ENCODE measurements at regions not wholly inside any gene's neighbourhood (a gene's known extent, or its start where the extent isn't known, plus 50 kb on each side); places are given as distances from the start of the nearest gene placed in this dataset.
A peak's percentile ranks its signal among the peaks of the same experiment; 100 is the strongest.
"Not testable (repeated sequence)": the region's sequence is repeated elsewhere in the genome, so short reads cannot be mapped to it uniquely, and the experiment has no call there.

- Histone ChIP-seq H3K36me3 (no peaks in the 10 kb centered on the region), H3K27ac (no peak overlapping the region), H3K4me3 (no peak overlapping the region), H3K27me3 (no peaks in the 10 kb centered on the region), H3K4me1 (no peaks in the 10 kb centered on the region), H3K9me3 (peaks cover 0 to 6% (median 2%) of the 10 kb centered on the region in 4 donors)
- peak in 1 of 2 donors; percentile 72 for DNase-seq
- 68 to 81% (median 72%) methylated on average over 9 of the region's 9 CpGs for WGBS, 5 donors
- intact Hi-C loops (cut with DNase I; ENCODE audit: low total_unique reads), result no loop called here
- no peak for TF ChIP-seq POLR2AphosphoS5 (IDR thresholded peaks at IDR 0.05)
Observed at GRCh38 chr22:27603800-27604144, 197.8 kb downstream of the MN1 start.

- Histone ChIP-seq H3K4me3 (no peak overlapping the region), H3K27me3 (no peaks in the 10 kb centered on the region), H3K36me3 (no peaks in the 10 kb centered on the region), H3K4me1 (no peaks in the 10 kb centered on the region), H3K27ac (no peak overlapping the region), H3K9me3 (peaks cover 0 to 6% (median 2%) of the 10 kb centered on the region in 4 donors)
- WGBS, 5 donors, result 81 to 95% (median 87%) methylated on average over 4 of the region's 4 CpGs
- TF ChIP-seq POLR2A (IDR thresholded peaks at IDR 0.05), result no peak
- no peak for TF ChIP-seq EP300 (IDR thresholded peaks at IDR 0.05)
- no peak for TF ChIP-seq POLR2AphosphoS5 (IDR thresholded peaks at IDR 0.05)
- TF ChIP-seq CTCF (IDR thresholded peaks at IDR 0.05), result no peak
- no peak for DNase-seq
- intact Hi-C loops (cut with DNase I; ENCODE audit: low total_unique reads), result no loop called here
Observed at GRCh38 chr22:27605390-27605789, 196.2 kb downstream of the MN1 start.

- H3K27me3 ChIP-seq; H3K27ac ChIP-seq; H3K9me3 ChIP-seq; DNase-seq; intact Hi-C loops (cut with DNase I; ENCODE audit: low total_unique reads); H3K4me1 ChIP-seq; H3K4me3 ChIP-seq; H3K36me3 ChIP-seq: not testable (repeated sequence)
- 72 to 98% (median 94%) methylated on average over 4 to 7 of the region's 7 CpGs for WGBS, 5 donors
Observed at GRCh38 chr22:27607750-27608149, 193.8 kb downstream of the MN1 start.

- Histone ChIP-seq H3K4me3 (no peak overlapping the region), H3K27me3 (peaks cover 0 to 26% (median 7%) of the 10 kb centered on the region in 3 donors), H3K27ac (no peak overlapping the region), H3K9me3 (peaks cover 0 to 5% (median 2%) of the 10 kb centered on the region in 4 donors), H3K36me3 (no peaks in the 10 kb centered on the region), H3K4me1 (peaks cover 5 to 8% (median 7%) of the 10 kb centered on the region in 4 donors)
- intact Hi-C loops (cut with DNase I; ENCODE audit: low total_unique reads), result no loop called here
- no peak for DNase-seq
- no peak for TF ChIP-seq POLR2AphosphoS5 (IDR thresholded peaks at IDR 0.05)
- TF ChIP-seq POLR2A (IDR thresholded peaks at IDR 0.05), result no peak
- WGBS, 5 donors, result 27 to 55% (median 33%) methylated on average over 16 to 18 of the region's 18 CpGs
Observed at GRCh38 chr22:27609451-27609888, 192.1 kb downstream of the MN1 start.

GRCh38 chr22:27610164-27610563 is 191.4 kb downstream of the MN1 start:
- DNase-seq; intact Hi-C loops (cut with DNase I; ENCODE audit: low total_unique reads); H3K27ac ChIP-seq; H3K4me3 ChIP-seq; H3K9me3 ChIP-seq; H3K36me3 ChIP-seq: not testable (repeated sequence)
- WGBS, 5 donors, result 91 to 98% (median 97%) methylated on average over 2 to 4 of the region's 4 CpGs
- Histone ChIP-seq H3K27me3 (peaks cover 0 to 33% (median 14%) of the 10 kb centered on the region in 3 donors), H3K4me1 (peaks cover 6 to 12% (median 8%) of the 10 kb centered on the region in 4 donors)

GRCh38 chr22:27610863-27611786 is 190.4 kb downstream of the MN1 start:
- Histone ChIP-seq H3K27me3 (peaks cover 0 to 37% (median 16%) of the 10 kb centered on the region in 3 donors), H3K27ac (no peak overlapping the region), H3K9me3 (no peaks in the 10 kb centered on the region), H3K4me1 (peaks cover 6 to 12% (median 8%) of the 10 kb centered on the region in 4 donors), H3K36me3 (no peaks in the 10 kb centered on the region), H3K4me3 (no peak overlapping the region)
- 83 to 90% (median 88%) methylated on average over 23 of the region's 23 CpGs for WGBS, 5 donors
- TF ChIP-seq POLR2AphosphoS5 (IDR thresholded peaks at IDR 0.05) (no peak), POLR2A (IDR thresholded peaks at IDR 0.05) (no peak), EP300 (IDR thresholded peaks at IDR 0.05) (no peak), CTCF (IDR thresholded peaks at IDR 0.05) (no peak)
- intact Hi-C loops (cut with DNase I; ENCODE audit: low total_unique reads), result no loop called here
- no peak for DNase-seq

All from stomach (tissue), 8 donors.